ENCODE measurements at regions not wholly inside any gene's neighbourhood (a gene's known extent, or its start where the extent isn't known, plus 50 kb on each side); places are given as distances from the start of the nearest gene placed in this dataset.

GRCh38 chr1:43008115-43009060, 49.7 kb upstream of the SLC2A1 start (continued):
- TF ChIP-seq ZNF367 (CRISPR knock-in tag; IDR thresholded peaks at IDR 0.05; ENCODE audit: borderline replicate concordance) (no peak), BCL3 (CRISPR knock-in tag; IDR thresholded peaks at IDR 0.05) (no peak), ZNF510 (CRISPR knock-in tag; IDR thresholded peaks at IDR 0.05; ENCODE audit: low read depth) (no peak), ZBTB3 (CRISPR knock-in tag; IDR thresholded peaks at IDR 0.05; ENCODE audit: borderline replicate concordance, low read depth) (no peak; the same call in 1 of the 2 replicates), BRF2 (CRISPR knock-in tag; IDR thresholded peaks at IDR 0.05) (no peak), CTCF (CRISPR knock-in tag; IDR thresholded peaks at IDR 0.05) (no peak), ZNF788 (CRISPR knock-in tag; IDR thresholded peaks at IDR 0.05; ENCODE audit: borderline replicate concordance) (no peak), SCMH1 (CRISPR knock-in tag; IDR thresholded peaks at IDR 0.05; ENCODE audit: borderline replicate concordance) (no peak), ZNF556 (CRISPR knock-in tag; IDR thresholded peaks at IDR 0.05; ENCODE audit: borderline replicate concordance) (no peak), HDAC1 (CRISPR knock-in tag; IDR thresholded peaks at IDR 0.05) (no peak)
- TF ChIP-seq, protein P1, sequence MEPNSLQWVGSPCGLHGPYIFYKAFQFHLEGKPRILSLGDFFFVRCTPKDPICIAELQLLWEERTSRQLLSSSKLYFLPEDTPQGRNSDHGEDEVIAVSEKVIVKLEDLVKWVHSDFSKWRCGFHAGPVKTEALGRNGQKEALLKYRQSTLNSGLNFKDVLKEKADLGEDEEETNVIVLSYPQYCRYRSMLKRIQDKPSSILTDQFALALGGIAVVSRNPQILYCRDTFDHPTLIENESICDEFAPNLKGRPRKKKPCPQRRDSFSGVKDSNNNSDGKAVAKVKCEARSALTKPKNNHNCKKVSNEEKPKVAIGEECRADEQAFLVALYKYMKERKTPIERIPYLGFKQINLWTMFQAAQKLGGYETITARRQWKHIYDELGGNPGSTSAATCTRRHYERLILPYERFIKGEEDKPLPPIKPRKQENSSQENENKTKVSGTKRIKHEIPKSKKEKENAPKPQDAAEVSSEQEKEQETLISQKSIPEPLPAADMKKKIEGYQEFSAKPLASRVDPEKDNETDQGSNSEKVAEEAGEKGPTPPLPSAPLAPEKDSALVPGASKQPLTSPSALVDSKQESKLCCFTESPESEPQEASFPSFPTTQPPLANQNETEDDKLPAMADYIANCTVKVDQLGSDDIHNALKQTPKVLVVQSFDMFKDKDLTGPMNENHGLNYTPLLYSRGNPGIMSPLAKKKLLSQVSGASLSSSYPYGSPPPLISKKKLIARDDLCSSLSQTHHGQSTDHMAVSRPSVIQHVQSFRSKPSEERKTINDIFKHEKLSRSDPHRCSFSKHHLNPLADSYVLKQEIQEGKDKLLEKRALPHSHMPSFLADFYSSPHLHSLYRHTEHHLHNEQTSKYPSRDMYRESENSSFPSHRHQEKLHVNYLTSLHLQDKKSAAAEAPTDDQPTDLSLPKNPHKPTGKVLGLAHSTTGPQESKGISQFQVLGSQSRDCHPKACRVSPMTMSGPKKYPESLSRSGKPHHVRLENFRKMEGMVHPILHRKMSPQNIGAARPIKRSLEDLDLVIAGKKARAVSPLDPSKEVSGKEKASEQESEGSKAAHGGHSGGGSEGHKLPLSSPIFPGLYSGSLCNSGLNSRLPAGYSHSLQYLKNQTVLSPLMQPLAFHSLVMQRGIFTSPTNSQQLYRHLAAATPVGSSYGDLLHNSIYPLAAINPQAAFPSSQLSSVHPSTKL (CRISPR knock-in tag; IDR thresholded peaks at IDR 0.05), result peak; percentile 71
- TF ChIP-seq, protein P2, sequence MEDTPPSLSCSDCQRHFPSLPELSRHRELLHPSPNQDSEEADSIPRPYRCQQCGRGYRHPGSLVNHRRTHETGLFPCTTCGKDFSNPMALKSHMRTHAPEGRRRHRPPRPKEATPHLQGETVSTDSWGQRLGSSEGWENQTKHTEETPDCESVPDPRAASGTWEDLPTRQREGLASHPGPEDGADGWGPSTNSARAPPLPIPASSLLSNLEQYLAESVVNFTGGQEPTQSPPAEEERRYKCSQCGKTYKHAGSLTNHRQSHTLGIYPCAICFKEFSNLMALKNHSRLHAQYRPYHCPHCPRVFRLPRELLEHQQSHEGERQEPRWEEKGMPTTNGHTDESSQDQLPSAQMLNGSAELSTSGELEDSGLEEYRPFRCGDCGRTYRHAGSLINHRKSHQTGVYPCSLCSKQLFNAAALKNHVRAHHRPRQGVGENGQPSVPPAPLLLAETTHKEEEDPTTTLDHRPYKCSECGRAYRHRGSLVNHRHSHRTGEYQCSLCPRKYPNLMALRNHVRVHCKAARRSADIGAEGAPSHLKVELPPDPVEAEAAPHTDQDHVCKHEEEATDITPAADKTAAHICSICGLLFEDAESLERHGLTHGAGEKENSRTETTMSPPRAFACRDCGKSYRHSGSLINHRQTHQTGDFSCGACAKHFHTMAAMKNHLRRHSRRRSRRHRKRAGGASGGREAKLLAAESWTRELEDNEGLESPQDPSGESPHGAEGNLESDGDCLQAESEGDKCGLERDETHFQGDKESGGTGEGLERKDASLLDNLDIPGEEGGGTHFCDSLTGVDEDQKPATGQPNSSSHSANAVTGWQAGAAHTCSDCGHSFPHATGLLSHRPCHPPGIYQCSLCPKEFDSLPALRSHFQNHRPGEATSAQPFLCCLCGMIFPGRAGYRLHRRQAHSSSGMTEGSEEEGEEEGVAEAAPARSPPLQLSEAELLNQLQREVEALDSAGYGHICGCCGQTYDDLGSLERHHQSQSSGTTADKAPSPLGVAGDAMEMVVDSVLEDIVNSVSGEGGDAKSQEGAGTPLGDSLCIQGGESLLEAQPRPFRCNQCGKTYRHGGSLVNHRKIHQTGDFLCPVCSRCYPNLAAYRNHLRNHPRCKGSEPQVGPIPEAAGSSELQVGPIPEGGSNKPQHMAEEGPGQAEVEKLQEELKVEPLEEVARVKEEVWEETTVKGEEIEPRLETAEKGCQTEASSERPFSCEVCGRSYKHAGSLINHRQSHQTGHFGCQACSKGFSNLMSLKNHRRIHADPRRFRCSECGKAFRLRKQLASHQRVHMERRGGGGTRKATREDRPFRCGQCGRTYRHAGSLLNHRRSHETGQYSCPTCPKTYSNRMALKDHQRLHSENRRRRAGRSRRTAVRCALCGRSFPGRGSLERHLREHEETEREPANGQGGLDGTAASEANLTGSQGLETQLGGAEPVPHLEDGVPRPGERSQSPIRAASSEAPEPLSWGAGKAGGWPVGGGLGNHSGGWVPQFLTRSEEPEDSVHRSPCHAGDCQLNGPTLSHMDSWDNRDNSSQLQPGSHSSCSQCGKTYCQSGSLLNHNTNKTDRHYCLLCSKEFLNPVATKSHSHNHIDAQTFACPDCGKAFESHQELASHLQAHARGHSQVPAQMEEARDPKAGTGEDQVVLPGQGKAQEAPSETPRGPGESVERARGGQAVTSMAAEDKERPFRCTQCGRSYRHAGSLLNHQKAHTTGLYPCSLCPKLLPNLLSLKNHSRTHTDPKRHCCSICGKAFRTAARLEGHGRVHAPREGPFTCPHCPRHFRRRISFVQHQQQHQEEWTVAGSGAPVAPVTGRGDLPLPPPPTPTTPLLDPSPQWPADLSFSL (CRISPR knock-in tag; IDR thresholded peaks at IDR 0.05), result no peak

Data from HepG2 (cell line).